Endothelial cell (in vitro differentiated cells): ENCODE measurements at regions not wholly inside any gene's neighbourhood (a gene's known extent, or its start where the extent isn't known, plus 50 kb on each side); places are given as distances from the start of the nearest gene placed in this dataset.

Experiments used
- DNase-seq: peaks from one replicate; pipeline ENCODE4 v3.0.0; 2021; ENCODE audit warnings: low spot score
- H3K27ac Mint-ChIP-seq: one replicate; pipeline ENCODE4 v1.8.0; 2021; ENCODE audit warnings: mixed read lengths, inconsistent platforms; ENCODE audit not compliant: unreplicated experiment
- H3K27me3 Mint-ChIP-seq: one replicate; pipeline ENCODE4 v1.8.0; 2021; ENCODE audit warnings: mild to moderate bottlenecking, moderate library complexity, mixed read lengths, inconsistent platforms; ENCODE audit not compliant: unreplicated experiment
- H3K36me3 Mint-ChIP-seq: one replicate; pipeline ENCODE4 v1.8.0; 2021; ENCODE audit warnings: mild to moderate bottlenecking, low read depth, mixed read lengths, inconsistent platforms; ENCODE audit not compliant: unreplicated experiment
- H3K4me1 Mint-ChIP-seq: one replicate; pipeline ENCODE4 v1.8.0; 2021; ENCODE audit warnings: mild to moderate bottlenecking, mixed read lengths, inconsistent platforms; ENCODE audit not compliant: unreplicated experiment
- H3K4me3 Mint-ChIP-seq: one replicate; pipeline ENCODE4 v1.8.0; 2021; ENCODE audit warnings: mild to moderate bottlenecking, mixed read lengths, inconsistent platforms; ENCODE audit not compliant: unreplicated experiment
- H3K9me3 Mint-ChIP-seq: one replicate; pipeline ENCODE4 v1.8.0; 2021; ENCODE audit warnings: mixed read lengths, inconsistent platforms; ENCODE audit not compliant: unreplicated experiment
- TF ChIP-seq, protein P1 (sequence below): fragments of 200-600 bp; sonication (generic); IDR thresholded peaks from one replicate; pipeline ENCODE4 v1.5.0; 2021; ENCODE audit warnings: antibody characterized with exemption; ENCODE audit not compliant: unreplicated experiment

DNA sequence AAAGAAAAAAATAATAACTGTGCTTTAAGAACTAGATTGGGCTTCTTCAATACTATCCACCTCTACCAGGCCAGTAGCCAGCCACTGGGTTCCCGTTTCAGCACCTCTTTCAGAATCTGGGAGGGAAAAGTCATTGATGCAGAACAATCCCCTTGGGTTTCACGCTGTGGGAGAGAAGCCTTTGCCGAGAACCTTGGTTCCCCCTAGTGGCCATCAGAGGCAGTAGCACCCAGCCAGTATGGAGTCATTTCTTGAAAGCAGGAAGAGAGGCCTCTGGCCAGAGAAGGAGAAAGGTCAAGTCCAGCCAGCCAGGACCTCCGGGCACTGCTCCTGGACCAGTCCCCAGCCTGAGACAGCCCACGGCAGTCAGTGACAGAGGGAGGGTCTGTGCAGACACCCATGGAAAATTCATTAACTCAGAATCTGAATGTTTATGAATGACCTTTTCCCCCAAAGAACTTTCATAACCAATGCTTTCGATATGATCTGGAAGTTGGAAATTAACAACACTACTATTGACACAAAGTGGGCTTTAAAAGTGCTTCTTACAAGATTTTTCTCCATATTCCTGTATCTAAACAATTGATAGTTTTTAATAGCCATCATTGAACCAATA lies 51.2 kb upstream of the CDH5 start:
- peak; percentile 68 for DNase-seq
- peaks cover 13% of the 10 kb centered on the region for H3K4me1 Mint-ChIP-seq
- H3K9me3 Mint-ChIP-seq: no peaks in the 10 kb centered on the region
- H3K27ac Mint-ChIP-seq: no peak overlapping the region
- TF ChIP-seq, protein P1, sequence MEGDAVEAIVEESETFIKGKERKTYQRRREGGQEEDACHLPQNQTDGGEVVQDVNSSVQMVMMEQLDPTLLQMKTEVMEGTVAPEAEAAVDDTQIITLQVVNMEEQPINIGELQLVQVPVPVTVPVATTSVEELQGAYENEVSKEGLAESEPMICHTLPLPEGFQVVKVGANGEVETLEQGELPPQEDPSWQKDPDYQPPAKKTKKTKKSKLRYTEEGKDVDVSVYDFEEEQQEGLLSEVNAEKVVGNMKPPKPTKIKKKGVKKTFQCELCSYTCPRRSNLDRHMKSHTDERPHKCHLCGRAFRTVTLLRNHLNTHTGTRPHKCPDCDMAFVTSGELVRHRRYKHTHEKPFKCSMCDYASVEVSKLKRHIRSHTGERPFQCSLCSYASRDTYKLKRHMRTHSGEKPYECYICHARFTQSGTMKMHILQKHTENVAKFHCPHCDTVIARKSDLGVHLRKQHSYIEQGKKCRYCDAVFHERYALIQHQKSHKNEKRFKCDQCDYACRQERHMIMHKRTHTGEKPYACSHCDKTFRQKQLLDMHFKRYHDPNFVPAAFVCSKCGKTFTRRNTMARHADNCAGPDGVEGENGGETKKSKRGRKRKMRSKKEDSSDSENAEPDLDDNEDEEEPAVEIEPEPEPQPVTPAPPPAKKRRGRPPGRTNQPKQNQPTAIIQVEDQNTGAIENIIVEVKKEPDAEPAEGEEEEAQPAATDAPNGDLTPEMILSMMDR: peak; percentile 95
- H3K4me3 Mint-ChIP-seq: no peak overlapping the region
- peaks cover 4% of the 10 kb centered on the region for H3K27me3 Mint-ChIP-seq
- peaks cover 5% of the 10 kb centered on the region for H3K36me3 Mint-ChIP-seq

- peaks cover 5% of the 10 kb centered on the region for H3K36me3 Mint-ChIP-seq
- H3K4me3 Mint-ChIP-seq: no peak overlapping the region
- H3K27ac Mint-ChIP-seq: no peak overlapping the region
- peaks cover 7% of the 10 kb centered on the region for H3K27me3 Mint-ChIP-seq
- DNase-seq: no peak
- H3K4me1 Mint-ChIP-seq: peaks cover 11% of the 10 kb centered on the region
- no peaks in the 10 kb centered on the region for H3K9me3 Mint-ChIP-seq
- TF ChIP-seq, protein P1: no peak
Observed at GRCh38 chr16:66311306-66311705, 55.2 kb upstream of the CDH5 start.

GRCh38 chr16:66309215-66309807 lies 57.2 kb upstream of the CDH5 start:
- no peak for DNase-seq
- TF ChIP-seq, protein P1: no peak
- Mint-ChIP-seq H3K36me3 (peaks cover 9% of the 10 kb centered on the region), H3K4me3 (peak overlapping the region; percentile 22), H3K27me3 (peaks cover 9% of the 10 kb centered on the region), H3K4me1 (peaks cover 9% of the 10 kb centered on the region), H3K27ac (no peak overlapping the region), H3K9me3 (no peaks in the 10 kb centered on the region)

- H3K27ac Mint-ChIP-seq: no peak overlapping the region
- H3K36me3 Mint-ChIP-seq: peaks cover 12% of the 10 kb centered on the region
- H3K27me3 Mint-ChIP-seq: peaks cover 7% of the 10 kb centered on the region
- TF ChIP-seq, protein P1: no peak
- no peak for DNase-seq
- H3K4me3 Mint-ChIP-seq: no peak overlapping the region
- H3K4me1 Mint-ChIP-seq: peaks cover 9% of the 10 kb centered on the region
- no peaks in the 10 kb centered on the region for H3K9me3 Mint-ChIP-seq
Observed at GRCh38 chr16:66308096-66308495, 58.4 kb upstream of the CDH5 start.

- Mint-ChIP-seq H3K4me1 (peaks cover 9% of the 10 kb centered on the region), H3K27me3 (peaks cover 8% of the 10 kb centered on the region), H3K9me3 (no peaks in the 10 kb centered on the region), H3K27ac (no peak overlapping the region), H3K36me3 (peaks cover 16% of the 10 kb centered on the region), H3K4me3 (no peak overlapping the region)
- TF ChIP-seq, protein P1: no peak
- DNase-seq: no peak
Observed at GRCh38 chr16:66306366-66307150, 59.9 kb upstream of the CDH5 start.
